H1 (cell line): ENCODE measurements at regions not wholly inside any gene's neighbourhood (a gene's known extent, or its start where the extent isn't known, plus 50 kb on each side); places are given as distances from the start of the nearest gene placed in this dataset.

Experiments
- CTCF ChIA-PET: fragments of 300-600 bp; sonication (Branson Sonifier 250); formaldehyde crosslinking; loops from one replicate; lab custom pipeline; 2021; ENCODE audit not compliant: partially characterized antibody; lab: Charles Lee
- POLR2A ChIA-PET: fragments of 300-600 bp; sonication (Branson Sonifier 250); formaldehyde crosslinking; loops from one replicate; lab custom pipeline; 2021; ENCODE audit warnings: inconsistent platforms; ENCODE audit not compliant: partially characterized antibody; lab: Charles Lee
- DNase-seq, 2 experiments: peaks; one replicate each; pipeline versions ENCODE4 v3.0.0 to v3.0.0-alpha.2; 2010 to 2022; ENCODE audit warnings: low spot score in 2 of 2, low read depth in 1 of 2, mixed read lengths in 1 of 2
- FAIRE-seq: peaks from 2 replicates; lab custom pipeline; 2011; peaks lifted over from hg19 to GRCh38; lab: Jason Lieb, UNC
- H2AFZ ChIP-seq: 2 replicates; pipeline ENCODE4 v1.8.1; 2012; ENCODE audit warnings: low read length, inconsistent platforms
- H2AK5ac ChIP-seq: 2 replicates; pipeline ENCODE4 v1.6.1; 2013; ENCODE audit warnings: low read depth, low read length
- H2BK120ac ChIP-seq: replicated peaks from 2 replicates; pipeline ENCODE3; 2013; ENCODE audit warnings: low read depth, low read length, inconsistent platforms
- H2BK12ac ChIP-seq: 2 replicates; pipeline ENCODE4 v1.6.1; 2013; ENCODE audit warnings: low read depth, low read length
- H2BK15ac ChIP-seq: 2 replicates; pipeline ENCODE4 v1.6.1; 2013; ENCODE audit warnings: low read length
- H2BK20ac ChIP-seq: 2 replicates; pipeline ENCODE4 v1.6.1; 2013; ENCODE audit warnings: low read length
- H2BK5ac ChIP-seq: 2 replicates; pipeline ENCODE4 v1.6.1; 2013; ENCODE audit warnings: low read depth, low read length
- H3K14ac ChIP-seq: 2 replicates; pipeline ENCODE4 v1.6.1; 2013; ENCODE audit warnings: inconsistent platforms; ENCODE audit not compliant: insufficient read length
- H3K18ac ChIP-seq: 2 replicates; pipeline ENCODE4 v1.6.1; 2013; ENCODE audit warnings: low read length; ENCODE audit errors: extremely low read depth
- H3K23ac ChIP-seq: 2 replicates; pipeline ENCODE4 v1.6.1; 2013; ENCODE audit warnings: inconsistent platforms; ENCODE audit not compliant: insufficient read length
- H3K23me2 ChIP-seq: 2 replicates; pipeline ENCODE4 v1.6.1; 2013; ENCODE audit warnings: low read depth, low read length
- H3K27ac ChIP-seq: 2 replicates; pipeline ENCODE4 v1.6.1; 2011; ENCODE audit warnings: low read depth, low read length, inconsistent platforms
- H3K27me3 ChIP-seq, 4 experiments: replicated peaks in 1 of 4; 1 replicate in 1 of 4; 2 replicates in 3 of 4; pipeline versions ENCODE4 v1.6.1 to v1.8.1; 2011 to 2013; ENCODE audit warnings: low read length in 3 of 4, mild to moderate bottlenecking in 3 of 4, inconsistent platforms in 2 of 4, mixed read lengths in 2 of 4, moderate library complexity in 1 of 4; ENCODE audit not compliant: control insufficient read depth in 3 of 4, insufficient read depth in 3 of 4; ENCODE audit errors: extremely low read depth in 1 of 4
- H3K36me3 ChIP-seq, 4 experiments: 2 replicates each; pipeline versions ENCODE4 v1.6.1 to v1.8.1; 2011 to 2013; ENCODE audit warnings: mild to moderate bottlenecking in 4 of 4, low read length in 3 of 4, moderate library complexity in 2 of 4, control low read depth in 1 of 4, inconsistent platforms in 1 of 4; ENCODE audit not compliant: insufficient read depth in 4 of 4, control insufficient read depth in 2 of 4
- H3K4ac ChIP-seq: replicated peaks from 2 replicates; pipeline ENCODE3; 2013; ENCODE audit warnings: low read length, low read depth, mixed read lengths, inconsistent platforms; ENCODE audit not compliant: insufficient read length
- H3K4me1 ChIP-seq, 4 experiments: replicated peaks in 1 of 4; 1 replicate in 1 of 4; 2 replicates in 3 of 4; pipeline versions ENCODE4 v1.6.1 to v1.8.1; 2011 to 2013; ENCODE audit warnings: low read length in 3 of 4, inconsistent platforms in 2 of 4, mixed read lengths in 1 of 4; ENCODE audit not compliant: insufficient read depth in 4 of 4, control insufficient read depth in 3 of 4
- H3K4me2 ChIP-seq, 2 experiments: 2 replicates each; pipeline versions ENCODE4 v1.6.1 to v1.8.1; 2011 to 2013; ENCODE audit warnings: low read depth in 2 of 2, low read length in 2 of 2, control low read depth in 1 of 2, inconsistent platforms in 1 of 2, mild to moderate bottlenecking in 1 of 2; ENCODE audit not compliant: insufficient read depth in 1 of 2
- H3K4me3 ChIP-seq, 4 experiments: fragments of 200-600, 300-600 bp in 1 of 4; sonication (generic), shearing (Covaris generic), sonication (Bioruptor Twin) in 1 of 4; 2 replicates each; pipeline versions ENCODE4 v1.5.1 to v1.8.1; 2011 to 2016; ENCODE audit warnings: low read length in 4 of 4, low read depth in 3 of 4, control low read depth in 2 of 4, inconsistent platforms in 2 of 4, mild to moderate bottlenecking in 2 of 4, mixed read lengths in 1 of 4, moderate library complexity in 1 of 4; ENCODE audit not compliant: insufficient read depth in 2 of 4; ENCODE audit errors: extremely low read depth in 1 of 4
- H3K56ac ChIP-seq: replicated peaks from 2 replicates; pipeline ENCODE3; 2013; ENCODE audit warnings: low read depth, mild to moderate bottlenecking, mixed read lengths, low read length, inconsistent platforms; ENCODE audit not compliant: insufficient read length
- H3K79me1 ChIP-seq: 2 replicates; pipeline ENCODE4 v1.6.1; 2013; ENCODE audit warnings: low read depth, low read length, control low read depth
- H3K79me2 ChIP-seq, 2 experiments: 2 replicates each; pipeline versions ENCODE4 v1.6.1 to v1.8.1; 2012 to 2013; ENCODE audit warnings: low read length in 2 of 2, mild to moderate bottlenecking in 2 of 2, inconsistent platforms in 1 of 2; ENCODE audit not compliant: insufficient read depth in 2 of 2, control insufficient read depth in 1 of 2
- H3K9ac ChIP-seq, 4 experiments: replicated peaks in 1 of 4; 1 replicate in 1 of 4; 2 replicates in 3 of 4; pipeline versions ENCODE4 v1.6.1 to v1.8.1; 2011 to 2013; ENCODE audit warnings: low read depth in 3 of 4, low read length in 3 of 4, control low read depth in 2 of 4, mild to moderate bottlenecking in 2 of 4, moderate library complexity in 2 of 4, inconsistent platforms in 1 of 4; ENCODE audit errors: extremely low read depth in 1 of 4
- H3K9me3 ChIP-seq, 2 experiments: 2 replicates each; pipeline versions ENCODE4 v1.6.1 to v1.8.1; 2012 to 2013; ENCODE audit warnings: mild to moderate bottlenecking in 2 of 2, moderate library complexity in 2 of 2, control low read depth in 1 of 2, inconsistent platforms in 1 of 2, low read depth in 1 of 2, low read length in 1 of 2, mixed read lengths in 1 of 2; ENCODE audit not compliant: insufficient read depth in 2 of 2
- H4K20me1 ChIP-seq, 2 experiments: replicated peaks in 1 of 2; 2 replicates each; pipeline versions ENCODE3 to v1.8.1; 2011 to 2013; ENCODE audit warnings: inconsistent platforms in 2 of 2, low read length in 2 of 2, mild to moderate bottlenecking in 1 of 2; ENCODE audit not compliant: insufficient read depth in 2 of 2, control insufficient read depth in 1 of 2
- H4K5ac ChIP-seq: 2 replicates; pipeline ENCODE4 v1.6.1; 2013; ENCODE audit warnings: low read length, low read depth, mixed read lengths, inconsistent platforms; ENCODE audit not compliant: insufficient read length
- H4K8ac ChIP-seq: 2 replicates; pipeline ENCODE4 v1.8.0; 2013; ENCODE audit warnings: mild to moderate bottlenecking, moderate library complexity, low read length, inconsistent platforms; ENCODE audit not compliant: insufficient read depth; ENCODE audit errors: extremely low read depth
- H4K91ac ChIP-seq: replicated peaks from 2 replicates; pipeline ENCODE3; 2013; ENCODE audit warnings: low read length, mixed read lengths, inconsistent platforms; ENCODE audit not compliant: insufficient read length
- ASH2L ChIP-seq: fragments of 200-600, 300-600 bp; sonication (generic); IDR thresholded peaks from one replicate; pipeline ENCODE4 v1.7.1; 2017; ENCODE audit warnings: low read length
- BCL11A ChIP-seq, 2 experiments: IDR thresholded peaks; one replicate each; pipeline ENCODE4 v1.6.1; 2011; ENCODE audit warnings: low read depth in 2 of 2, low read length in 2 of 2, mild to moderate bottlenecking in 2 of 2
- CEBPB ChIP-seq: IDR thresholded peaks from 2 replicates; pipeline ENCODE4 v1.6.1; 2012; ENCODE audit warnings: low read depth, low read length
- EGR1 ChIP-seq: IDR thresholded peaks from 2 replicates; pipeline ENCODE4 v1.6.1; 2011; ENCODE audit warnings: low read depth, low read length, borderline replicate concordance
- GABPA ChIP-seq: IDR thresholded peaks from 2 replicates; pipeline ENCODE4 v1.6.1; 2011; ENCODE audit warnings: mild to moderate bottlenecking, low read length, moderate library complexity, borderline replicate concordance; ENCODE audit not compliant: insufficient read depth
- KDM5A ChIP-seq: fragments of 200-600 bp; IDR thresholded peaks from 2 replicates; pipeline ENCODE4 v1.7.1; 2012; ENCODE audit warnings: mild to moderate bottlenecking, low read length, inconsistent platforms, mixed read lengths
- POLR2AphosphoS5 ChIP-seq: IDR thresholded peaks from 2 replicates; pipeline ENCODE4 v1.6.1; 2011; ENCODE audit warnings: low read depth, low read length
- SP4 ChIP-seq: IDR thresholded peaks from 2 replicates; pipeline ENCODE4 v1.6.1; 2012; ENCODE audit warnings: low read length, inconsistent platforms
- SUZ12 ChIP-seq: fragments of 200-600 bp; sonication (generic); IDR thresholded peaks from 2 replicates; pipeline ENCODE4 v1.6.1; 2012; ENCODE audit warnings: mild to moderate bottlenecking, inconsistent platforms, low read length, moderate library complexity, mixed read lengths
- TAF7 ChIP-seq: optimal IDR thresholded peaks from 2 replicates; pipeline ENCODE3; 2011; ENCODE audit warnings: low read depth, mild to moderate bottlenecking, inconsistent platforms, low read length, moderate library complexity, borderline replicate concordance
- WGBS, 2 experiments: shearing (Covaris generic) in 1 of 2; methylation state at CpG; one replicate each; pipeline versions ENCODE4 v1.1.6 to v1.1.7; 2013 to 2015; ENCODE audit warnings: low lambda C conversion rate in 2 of 2, mixed read lengths in 2 of 2, inconsistent platforms in 1 of 2, low coverage in 1 of 2, missing lambda C conversion rate in 1 of 2; ENCODE audit not compliant: insufficient replicate concordance in 2 of 2, insufficient coverage in 1 of 2, insufficient read length in 1 of 2; ENCODE audit errors: extremely low coverage in 1 of 2, missing lambda C conversion rate in 1 of 2; 5-methylcytosine and 5-hydroxymethylcytosine counted together

- Histone ChIP-seq H3K23ac (no peak overlapping the region), H4K20me1 (no peaks in the 10 kb centered on the region), H3K79me1 (no peaks in the 10 kb centered on the region), H4K5ac (no peak overlapping the region), H3K27me3 (no peaks in the 10 kb centered on the region), H3K4me1 (no peaks in the 10 kb centered on the region), H2BK15ac (no peak overlapping the region), H3K14ac (no peak overlapping the region), H2AFZ (no peak overlapping the region), H3K56ac (no peak overlapping the region), H3K4me3 (no peak overlapping the region), H3K36me3 (no peaks in the 10 kb centered on the region), H3K4me2 (no peak overlapping the region), H3K18ac (no peak overlapping the region), H3K79me2 (no peaks in the 10 kb centered on the region), H2BK120ac (no peak overlapping the region), H4K8ac (no peak overlapping the region), H2BK12ac (no peak overlapping the region), H3K4ac (no peak overlapping the region), H2AK5ac (no peak overlapping the region), H2BK5ac (no peak overlapping the region), H4K91ac (no peak overlapping the region), H3K9ac (no peak overlapping the region), H3K9me3 (no peaks in the 10 kb centered on the region), H3K23me2 (peaks cover 4% of the 10 kb centered on the region; the same call in 1 of the 2 replicates), H3K27ac (no peak overlapping the region), H2BK20ac (no peak overlapping the region)
- DNase-seq (no peak), FAIRE-seq (no peak)
- ChIA-PET CTCF (no interaction called here), POLR2A (no interaction called here)
- WGBS, 2 experiments: 92% methylated on average over 6 of the region's 6 CpGs; no CpG with 5 or more reads in 1 of the 2 experiments
- no peak for TF ChIP-seq CEBPB
- no peak for TF ChIP-seq BCL11A (IDR thresholded peaks at IDR 0.05; ENCODE audit: low read depth in 2 of 2, low read length in 2 of 2)
- TF ChIP-seq SUZ12: no peak
- TF ChIP-seq EGR1: no peak
- no peak for TF ChIP-seq GABPA
- no peak for TF ChIP-seq POLR2AphosphoS5
- TF ChIP-seq KDM5A: no peak
- no peak for TF ChIP-seq TAF7
- no peak for TF ChIP-seq ASH2L
- no peak for TF ChIP-seq SP4
Observed at GRCh38 chr2:123434546-123435395, 590.3 kb upstream of the CNTNAP5 start.
